Suprapubic skin (tissue), 4 donors: ENCODE measurements at regions not wholly inside any gene's neighbourhood (a gene's known extent, or its start where the extent isn't known, plus 50 kb on each side); places are given as distances from the start of the nearest gene placed in this dataset.

Experiments
- DNase-seq, 2 donors: peaks; one replicate each; pipeline ENCODE4 v3.0.0-alpha.2; 2019; ENCODE audit warnings: low spot score in 2 of 2
- H3K27ac ChIP-seq: fragments of 200-600 bp; sonication (generic); one replicate; pipeline ENCODE4 v1.5.1; 2019
- H3K27me3 ChIP-seq: fragments of 200-600 bp; sonication (generic); one replicate; pipeline ENCODE4 v1.5.1; 2019
- H3K36me3 ChIP-seq: fragments of 200-600 bp; sonication (generic); one replicate; pipeline ENCODE4 v1.5.1; 2019
- H3K4me1 ChIP-seq: fragments of 200-600 bp; sonication (generic); one replicate; pipeline ENCODE4 v1.5.1; 2019
- H3K4me3 ChIP-seq: fragments of 200-600 bp; sonication (generic); one replicate; pipeline ENCODE4 v1.5.1; 2019; ENCODE audit warnings: mild to moderate bottlenecking
- H3K9me3 ChIP-seq: fragments of 200-600 bp; sonication (generic); one replicate; pipeline ENCODE4 v1.5.1; 2019
- EP300 ChIP-seq: sonication (generic); formaldehyde crosslinking; IDR thresholded peaks from one replicate; pipeline ENCODE4 v1.6.1; 2017; ENCODE audit warnings: antibody characterized with exemption
- POLR2A ChIP-seq, 2 donors: fragments of 450-650 bp; IDR thresholded peaks; one replicate each; pipeline ENCODE4 v1.6.1; 2017; ENCODE audit warnings: antibody characterized with exemption in 2 of 2, mild to moderate bottlenecking in 2 of 2, moderate library complexity in 2 of 2
- POLR2AphosphoS5 ChIP-seq, 3 donors: sonication (generic); formaldehyde crosslinking; IDR thresholded peaks; one replicate each; pipeline ENCODE4 v1.6.1; 2017; ENCODE audit warnings: antibody characterized with exemption in 3 of 3
- WGBS: methylation state at CpG from one replicate; pipeline ENCODE4 v1.1.5; 2018; 5-methylcytosine and 5-hydroxymethylcytosine counted together
- TF ChIP-seq, protein P1 (sequence below), 2 donors: fragments of 200-600 bp in 1 of 2; fragments of 450-650 bp in 1 of 2; sonication (generic) in 1 of 2; IDR thresholded peaks; one replicate each; pipeline ENCODE4 v1.5.1; 2016 to 2019; ENCODE audit warnings: antibody characterized with exemption in 2 of 2, mild to moderate bottlenecking in 1 of 2, moderate library complexity in 1 of 2

DNA sequence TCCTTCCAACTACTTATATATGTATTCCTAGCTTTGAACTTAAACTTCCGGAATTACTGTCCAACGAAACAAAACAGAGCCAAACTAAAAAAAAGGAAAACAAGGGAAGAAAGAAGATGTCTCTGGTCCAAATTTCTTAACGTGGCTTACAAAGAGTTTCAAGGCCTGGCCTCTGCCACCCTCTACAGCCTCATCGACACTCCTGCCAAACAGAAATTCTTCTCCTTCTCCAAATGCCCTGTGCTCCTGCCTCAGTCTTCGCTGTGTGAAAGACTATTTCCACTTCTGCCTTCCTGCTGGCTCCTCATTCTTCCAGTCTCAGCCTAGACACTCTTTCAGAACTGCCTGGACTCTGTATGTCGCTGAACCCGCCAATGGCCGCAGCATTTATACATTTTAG, 249.2 kb downstream of the TXNL1 start:
- WGBS: 76% methylated on average over 8 of the region's 8 CpGs
- no peaks in the 10 kb centered on the region for H3K36me3 ChIP-seq
- no peak overlapping the region for H3K27ac ChIP-seq
- H3K27me3 ChIP-seq: no peaks in the 10 kb centered on the region
- no peak overlapping the region for H3K4me3 ChIP-seq
- peaks cover 9% of the 10 kb centered on the region for H3K4me1 ChIP-seq
- TF ChIP-seq, protein P1, sequence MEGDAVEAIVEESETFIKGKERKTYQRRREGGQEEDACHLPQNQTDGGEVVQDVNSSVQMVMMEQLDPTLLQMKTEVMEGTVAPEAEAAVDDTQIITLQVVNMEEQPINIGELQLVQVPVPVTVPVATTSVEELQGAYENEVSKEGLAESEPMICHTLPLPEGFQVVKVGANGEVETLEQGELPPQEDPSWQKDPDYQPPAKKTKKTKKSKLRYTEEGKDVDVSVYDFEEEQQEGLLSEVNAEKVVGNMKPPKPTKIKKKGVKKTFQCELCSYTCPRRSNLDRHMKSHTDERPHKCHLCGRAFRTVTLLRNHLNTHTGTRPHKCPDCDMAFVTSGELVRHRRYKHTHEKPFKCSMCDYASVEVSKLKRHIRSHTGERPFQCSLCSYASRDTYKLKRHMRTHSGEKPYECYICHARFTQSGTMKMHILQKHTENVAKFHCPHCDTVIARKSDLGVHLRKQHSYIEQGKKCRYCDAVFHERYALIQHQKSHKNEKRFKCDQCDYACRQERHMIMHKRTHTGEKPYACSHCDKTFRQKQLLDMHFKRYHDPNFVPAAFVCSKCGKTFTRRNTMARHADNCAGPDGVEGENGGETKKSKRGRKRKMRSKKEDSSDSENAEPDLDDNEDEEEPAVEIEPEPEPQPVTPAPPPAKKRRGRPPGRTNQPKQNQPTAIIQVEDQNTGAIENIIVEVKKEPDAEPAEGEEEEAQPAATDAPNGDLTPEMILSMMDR (IDR thresholded peaks at IDR 0.05): no peak
- TF ChIP-seq POLR2AphosphoS5 (IDR thresholded peaks at IDR 0.05): no peak
- no peak for TF ChIP-seq POLR2A (IDR thresholded peaks at IDR 0.05)
- TF ChIP-seq EP300: no peak
- no peak for DNase-seq
- no peaks in the 10 kb centered on the region for H3K9me3 ChIP-seq

- TF ChIP-seq POLR2AphosphoS5 (IDR thresholded peaks at IDR 0.05) (no peak), EP300 (no peak), POLR2A (IDR thresholded peaks at IDR 0.05) (no peak)
- TF ChIP-seq, protein P1 (IDR thresholded peaks at IDR 0.05): no peak
- Histone ChIP-seq H3K27me3 (no peaks in the 10 kb centered on the region), H3K4me1 (peaks cover 9% of the 10 kb centered on the region), H3K27ac (no peak overlapping the region), H3K36me3 (no peaks in the 10 kb centered on the region), H3K9me3 (no peaks in the 10 kb centered on the region), H3K4me3 (no peak overlapping the region)
- no peak for DNase-seq
- WGBS: 51% methylated on average over 5 of the region's 5 CpGs
Measured at GRCh38 chr18:56388571-56388970, 249.8 kb downstream of the TXNL1 start.

GRCh38 chr18:56386856-56387255, 251.5 kb downstream of the TXNL1 start:
- TF ChIP-seq, protein P1 (IDR thresholded peaks at IDR 0.05): no peak
- TF ChIP-seq EP300 (no peak), POLR2AphosphoS5 (IDR thresholded peaks at IDR 0.05) (no peak), POLR2A (IDR thresholded peaks at IDR 0.05) (no peak)
- no peaks in the 10 kb centered on the region for H3K36me3 ChIP-seq
- DNase-seq: no peak
- no peak overlapping the region for H3K4me3 ChIP-seq
- no peak overlapping the region for H3K27ac ChIP-seq
- no peaks in the 10 kb centered on the region for H3K27me3 ChIP-seq
- peaks cover 9% of the 10 kb centered on the region for H3K4me1 ChIP-seq
- no peaks in the 10 kb centered on the region for H3K9me3 ChIP-seq

DNA sequence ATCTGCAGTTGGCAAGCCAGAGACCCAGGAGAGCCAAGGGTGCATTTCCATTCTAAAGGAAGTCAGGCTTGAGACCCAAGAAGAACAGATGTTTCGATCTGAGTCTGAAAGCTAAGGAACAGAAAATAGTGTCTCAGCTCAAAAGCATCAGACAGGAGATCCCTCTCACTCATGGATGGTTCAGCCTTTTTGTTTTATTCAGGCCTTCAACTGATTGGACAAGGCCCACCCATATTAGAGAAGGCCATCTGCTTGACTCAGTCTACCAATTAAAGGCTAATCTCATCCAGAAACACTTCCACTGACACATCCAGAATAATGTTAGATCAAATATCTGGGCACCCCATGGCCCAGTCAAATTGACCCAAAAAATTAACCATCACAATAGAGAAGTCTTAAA, 255.0 kb downstream of the TXNL1 start:
- 95% methylated on average over 1 of the region's 1 CpG for WGBS
- H3K4me3 ChIP-seq: no peak overlapping the region
- H3K9me3 ChIP-seq: no peaks in the 10 kb centered on the region
- H3K27ac ChIP-seq: no peak overlapping the region
- TF ChIP-seq, protein P1 (IDR thresholded peaks at IDR 0.05): no peak
- no peak for TF ChIP-seq EP300
- TF ChIP-seq POLR2A (IDR thresholded peaks at IDR 0.05): no peak
- TF ChIP-seq POLR2AphosphoS5 (IDR thresholded peaks at IDR 0.05): no peak
- no peak for DNase-seq
- H3K36me3 ChIP-seq: no peaks in the 10 kb centered on the region
- H3K27me3 ChIP-seq: no peaks in the 10 kb centered on the region
- peaks cover 11% of the 10 kb centered on the region for H3K4me1 ChIP-seq

DNA sequence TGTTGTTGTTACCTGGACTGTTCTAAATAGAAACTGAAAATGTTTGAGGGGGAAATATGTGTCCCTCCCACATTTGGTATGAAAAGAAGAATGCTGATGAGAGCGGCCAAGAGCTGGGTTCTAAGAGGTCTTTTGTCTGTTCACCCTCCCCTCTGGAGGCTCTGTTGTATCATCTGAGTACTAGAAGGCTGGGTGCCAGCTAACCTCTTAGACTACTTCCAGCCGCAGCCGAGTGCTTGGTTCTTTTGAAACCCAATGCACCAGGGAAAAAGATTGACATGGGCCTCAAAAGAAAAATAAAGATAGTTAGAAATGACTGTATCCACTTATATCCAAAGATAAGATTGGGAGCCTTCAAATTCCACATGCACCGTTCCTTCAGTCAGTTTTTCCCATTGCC, 255.9 kb downstream of the TXNL1 start:
- Histone ChIP-seq H3K27ac (no peak overlapping the region), H3K4me1 (peaks cover 8% of the 10 kb centered on the region), H3K36me3 (no peaks in the 10 kb centered on the region), H3K9me3 (no peaks in the 10 kb centered on the region), H3K27me3 (no peaks in the 10 kb centered on the region), H3K4me3 (no peak overlapping the region)
- WGBS: 58% methylated on average over 4 of the region's 4 CpGs
- DNase-seq: no peak
- no peak for TF ChIP-seq POLR2A (IDR thresholded peaks at IDR 0.05)
- TF ChIP-seq POLR2AphosphoS5 (IDR thresholded peaks at IDR 0.05): no peak
- TF ChIP-seq, protein P1 (IDR thresholded peaks at IDR 0.05): no peak
- no peak for TF ChIP-seq EP300
